Iris pigment epithelial cell (primary cell): ENCODE measurements at regions not wholly inside any gene's neighbourhood (a gene's known extent, or its start where the extent isn't known, plus 50 kb on each side); places are given as distances from the start of the nearest gene placed in this dataset.
A peak's percentile ranks its signal among the peaks of the same experiment; 100 is the strongest.

ENCODE experiments used
- DNase-seq: peaks from one replicate; pipeline ENCODE4 v3.0.0-alpha.2; 2011; ENCODE audit warnings: low read depth

DNA sequence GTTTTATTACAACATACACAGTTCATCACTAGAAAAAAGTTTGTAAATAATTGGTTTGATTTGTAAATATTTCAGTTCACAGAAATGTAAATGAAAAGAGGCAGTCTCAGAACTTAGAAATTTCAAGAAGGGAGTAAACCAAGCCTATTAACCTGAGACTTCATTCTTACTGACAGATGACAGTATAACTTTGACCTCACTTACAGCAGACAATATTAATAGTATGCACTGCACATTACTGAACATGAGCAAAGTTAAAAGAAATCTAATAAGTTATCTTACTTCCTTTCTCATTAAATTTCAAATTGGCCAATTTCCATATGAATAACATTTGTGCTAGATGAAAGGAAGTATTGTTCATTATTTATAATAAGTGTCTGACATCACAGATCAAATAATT lies 235.8 kb downstream of the SLC6A15 start:
- no peak for DNase-seq

- DNase-seq: peak; percentile 47
Measured at GRCh38 chr12:84661786-84662185, 250.8 kb downstream of the SLC6A15 start.

DNA sequence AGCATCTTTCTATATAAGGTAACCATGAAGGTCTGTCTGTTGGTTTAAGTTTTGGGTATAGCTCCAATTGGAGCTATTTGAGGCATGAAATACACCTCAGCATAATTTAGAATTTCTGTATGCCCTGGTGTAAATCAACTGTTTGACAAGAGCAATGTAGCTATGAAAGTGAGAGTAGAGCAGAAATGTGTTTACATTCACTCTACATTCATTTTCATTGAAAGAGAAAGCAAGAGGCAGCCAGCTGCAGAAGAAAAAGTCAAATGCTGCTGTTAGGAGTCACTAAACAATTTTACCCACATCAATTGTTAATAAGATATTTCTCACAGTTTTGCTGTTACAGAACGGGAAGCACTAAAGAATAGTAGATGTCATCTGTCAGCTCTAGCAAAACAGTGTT lies 252.5 kb downstream of the SLC6A15 start:
- no peak for DNase-seq

DNA sequence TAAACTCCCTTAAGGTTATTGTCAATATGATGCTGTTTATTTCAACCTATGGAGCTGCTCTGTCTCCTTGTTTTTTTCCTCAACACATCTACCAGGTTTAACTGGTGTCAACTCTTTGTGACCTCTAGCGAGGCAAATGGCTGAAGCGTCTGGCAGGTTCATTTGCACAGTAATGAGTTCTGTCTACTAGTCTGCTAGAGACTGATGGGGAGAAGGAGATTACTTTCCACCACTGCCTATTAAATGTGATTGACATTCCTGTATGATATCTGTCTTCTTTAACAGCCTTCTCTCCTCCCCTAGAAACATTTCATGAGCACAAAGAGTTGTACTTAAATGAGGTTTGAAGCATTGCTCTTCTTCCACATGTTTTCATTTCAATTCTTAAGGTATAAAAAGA lies 253.7 kb downstream of the SLC6A15 start:
- DNase-seq: no peak

GRCh38 chr12:84656705-84657104 lies 255.9 kb downstream of the SLC6A15 start:
- no peak for DNase-seq

GRCh38 chr12:84653482-84653881 lies 259.1 kb downstream of the SLC6A15 start:
- DNase-seq: no peak

DNA sequence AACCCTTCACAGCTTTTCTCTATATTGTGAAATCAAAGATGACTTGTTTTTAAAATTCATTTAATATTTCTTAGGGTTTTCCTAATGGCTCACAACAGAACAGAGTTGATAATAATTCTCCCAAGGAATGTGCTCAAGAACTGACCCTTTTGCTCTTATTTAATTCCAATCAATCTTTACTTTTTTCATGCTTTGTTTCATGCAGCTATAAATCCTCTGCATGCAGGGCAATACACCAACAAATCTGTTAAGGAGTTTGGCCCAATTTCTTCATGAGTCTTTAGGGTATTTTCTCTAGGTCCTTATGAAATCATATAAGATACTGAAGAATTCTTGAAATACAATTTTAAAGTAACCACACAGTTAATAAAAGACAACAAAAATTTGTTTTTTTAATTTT lies 264.2 kb downstream of the SLC6A15 start:
- DNase-seq: no peak

DNA sequence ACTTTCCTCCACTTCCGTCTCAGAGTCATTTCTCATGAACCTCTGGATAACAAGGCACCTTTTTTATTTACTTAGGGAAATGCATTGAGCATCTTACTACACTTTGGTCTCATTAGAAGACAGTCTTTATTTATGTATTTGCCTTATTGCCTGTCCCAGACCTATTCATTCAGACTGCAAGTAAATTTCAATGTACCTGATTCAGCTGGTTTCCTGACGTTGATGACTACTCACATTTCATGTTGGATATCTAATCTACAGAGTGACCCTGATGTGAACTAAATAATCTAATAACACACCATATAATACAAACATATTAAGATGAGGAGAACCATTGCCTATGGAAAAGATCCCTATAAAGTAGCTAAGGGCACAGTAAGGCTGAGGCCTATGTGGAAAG lies 267.7 kb downstream of the SLC6A15 start:
- no peak for DNase-seq

DNA sequence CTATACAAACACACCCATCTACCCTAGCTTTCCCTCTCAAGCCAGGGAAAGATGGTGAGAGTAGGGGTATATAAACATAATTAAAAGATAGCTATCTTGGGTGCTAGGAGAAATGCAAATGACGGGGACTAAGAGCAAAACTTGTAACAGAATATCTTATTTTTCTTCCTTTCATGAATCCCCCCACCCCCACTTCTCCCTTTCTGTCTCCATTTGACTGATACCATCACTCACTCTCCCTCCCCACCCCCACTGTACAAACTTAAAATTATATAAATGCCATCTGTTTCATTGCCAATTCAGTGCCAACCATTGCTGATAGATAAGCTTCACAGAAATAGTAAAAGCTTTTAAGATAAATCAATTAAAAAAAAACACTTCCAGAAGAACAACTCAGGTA lies 268.6 kb downstream of the SLC6A15 start:
- no peak for DNase-seq

DNA sequence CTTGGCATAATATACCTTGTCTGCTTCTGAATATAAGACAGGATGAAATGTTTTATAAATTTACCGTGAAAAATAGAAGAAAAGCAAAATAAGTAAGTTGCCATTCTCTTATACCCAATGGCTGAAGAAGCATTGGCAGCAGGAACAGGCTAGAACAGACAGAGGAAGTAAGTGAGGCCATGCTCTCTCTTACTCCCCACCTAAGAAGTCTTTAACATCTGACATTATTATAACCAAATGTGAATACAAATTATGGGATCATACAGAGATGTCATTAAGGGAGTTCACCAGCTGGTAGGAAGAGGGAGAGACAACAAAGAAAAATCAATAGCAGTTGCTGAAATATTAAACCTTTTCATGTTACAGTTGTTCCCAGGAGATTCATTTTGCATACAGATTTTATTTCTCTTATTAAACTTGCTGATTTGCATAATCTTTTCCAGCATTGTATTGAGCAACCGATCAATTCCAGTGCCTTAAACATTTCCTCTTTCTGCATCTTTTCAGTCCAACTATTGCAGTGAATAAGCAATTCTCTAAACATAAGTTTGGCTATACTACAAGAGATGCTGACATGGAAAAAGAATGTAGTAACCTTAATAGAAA lies 270.6 kb downstream of the SLC6A15 start:
- DNase-seq: peak; percentile 21

GRCh38 chr12:84638811-84639368 lies 273.7 kb downstream of the SLC6A15 start:
- DNase-seq: peak; percentile 72

- peak; percentile 80 for DNase-seq
Measured at GRCh38 chr12:84637926-84638325, 274.7 kb downstream of the SLC6A15 start.

DNA sequence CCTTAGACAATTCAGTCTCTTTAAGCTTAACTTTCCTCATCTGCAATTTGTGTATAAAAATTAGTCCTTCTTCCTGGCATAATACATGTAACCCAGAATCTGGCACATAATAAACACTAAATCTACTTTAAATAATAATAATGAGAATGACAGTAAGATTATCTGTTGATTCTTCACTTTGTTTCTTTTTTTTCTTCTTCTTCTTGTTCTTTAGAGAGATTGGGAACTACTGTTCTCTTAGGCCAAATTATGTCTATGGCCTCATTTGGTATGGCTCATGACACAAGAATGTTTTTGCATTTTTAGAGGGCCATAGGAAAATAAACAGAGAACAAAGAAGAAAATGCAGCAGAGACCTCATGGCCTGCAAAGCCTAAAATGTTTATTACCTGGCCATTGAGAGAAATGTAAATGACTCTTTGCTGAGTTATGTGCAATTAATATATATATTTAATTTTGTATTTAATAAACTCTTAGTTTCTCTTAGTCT lies 275.8 kb downstream of the SLC6A15 start:
- peak; percentile 70 for DNase-seq

DNA sequence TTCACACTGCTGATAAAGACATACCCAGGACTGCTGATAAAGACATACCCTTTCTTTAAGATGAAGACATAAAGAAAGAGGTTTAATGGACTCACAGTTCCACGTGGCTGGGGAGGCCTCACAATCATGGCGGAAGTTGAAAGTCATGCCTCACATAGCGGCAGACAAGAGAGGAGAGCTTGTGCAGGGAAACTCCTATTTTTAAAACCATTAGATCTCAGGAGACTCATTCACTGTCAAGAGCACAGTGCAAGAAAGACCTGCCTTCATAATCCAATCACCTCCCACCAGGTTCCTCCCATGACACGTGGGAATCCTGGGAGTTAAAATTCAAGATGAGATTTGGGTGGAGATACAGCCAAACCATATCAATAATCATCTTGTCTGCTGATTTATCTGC lies 278.1 kb downstream of the SLC6A15 start:
- DNase-seq: no peak

GRCh38 chr12:84632556-84632955 lies 280.0 kb downstream of the SLC6A15 start:
- peak; percentile 53 for DNase-seq

GRCh38 chr12:84631020-84631419 lies 281.6 kb downstream of the SLC6A15 start:
- no peak for DNase-seq

DNA sequence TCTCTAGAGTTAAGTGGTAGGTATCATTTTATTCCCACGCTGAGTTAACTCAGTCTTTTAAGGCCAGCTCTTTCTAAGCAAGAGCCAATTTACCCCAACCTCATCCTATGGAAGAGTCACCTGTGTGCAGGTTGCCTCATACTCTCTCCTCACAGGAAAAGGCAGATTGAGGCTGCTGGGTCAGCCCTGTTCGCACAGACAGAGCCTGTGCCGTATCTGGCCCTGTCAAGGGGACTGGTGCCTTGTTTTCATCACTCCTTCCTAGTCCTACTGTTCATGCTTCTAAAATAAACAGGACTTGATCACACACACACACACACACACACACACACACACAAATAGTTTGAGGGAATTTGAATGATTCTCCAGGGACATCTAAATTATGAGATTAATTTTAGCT lies 285.0 kb downstream of the SLC6A15 start:
- no peak for DNase-seq

GRCh38 chr12:84624601-84625000 lies 288.0 kb downstream of the SLC6A15 start:
- no peak for DNase-seq

- DNase-seq: no peak
Measured at GRCh38 chr12:84619053-84619571, 293.5 kb downstream of the SLC6A15 start.

DNA sequence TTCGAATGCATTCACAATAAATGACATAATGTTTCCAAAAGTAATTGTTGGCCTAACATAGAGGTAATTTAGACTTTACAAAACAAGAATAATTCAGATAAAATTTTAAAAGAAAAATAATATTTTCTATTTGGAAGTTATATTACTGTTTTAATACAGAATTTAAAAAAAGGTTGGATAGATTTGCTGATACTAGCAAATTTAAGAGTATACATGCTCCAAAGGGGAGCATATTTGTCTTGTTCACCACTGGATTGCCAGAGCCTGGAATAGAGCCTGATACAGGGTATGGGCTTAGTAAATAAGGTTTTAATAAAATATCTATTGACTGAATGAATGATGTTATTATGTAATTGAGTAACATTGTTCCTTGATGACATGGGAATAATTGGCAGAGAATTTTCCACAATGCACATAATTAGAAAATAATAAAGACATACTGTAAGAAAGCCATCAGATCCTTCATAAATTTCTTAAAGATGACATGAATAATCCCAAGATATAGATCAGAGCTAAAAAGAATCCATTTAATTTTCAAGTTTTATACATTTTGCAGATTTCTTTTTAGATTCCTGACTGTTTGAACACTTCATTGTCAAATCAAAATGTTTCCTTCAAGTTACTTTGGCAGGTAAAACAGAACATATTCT lies 305.3 kb downstream of the SLC6A15 start:
- DNase-seq: no peak

DNA sequence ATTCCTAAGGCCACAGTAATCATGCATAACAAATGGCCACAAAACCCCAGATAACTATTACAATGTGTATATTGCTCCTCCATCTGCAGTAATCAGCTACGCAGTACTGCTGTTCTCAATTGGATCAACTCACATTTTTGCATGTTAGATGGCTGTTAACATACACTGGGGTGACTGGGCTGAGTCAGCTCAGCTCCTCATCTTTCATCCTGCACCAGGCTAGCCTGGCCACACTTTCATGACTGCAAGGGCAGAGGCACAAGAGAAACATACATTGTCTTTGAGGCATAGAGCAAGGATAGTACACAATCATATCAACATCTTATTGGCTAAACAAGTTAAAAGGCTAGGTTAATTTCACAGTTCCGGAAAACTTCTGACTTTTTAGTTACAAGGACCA lies 306.6 kb downstream of the SLC6A15 start:
- DNase-seq: no peak

- no peak for DNase-seq
Measured at GRCh38 chr12:84604551-84604950, 308.0 kb downstream of the SLC6A15 start.

DNA sequence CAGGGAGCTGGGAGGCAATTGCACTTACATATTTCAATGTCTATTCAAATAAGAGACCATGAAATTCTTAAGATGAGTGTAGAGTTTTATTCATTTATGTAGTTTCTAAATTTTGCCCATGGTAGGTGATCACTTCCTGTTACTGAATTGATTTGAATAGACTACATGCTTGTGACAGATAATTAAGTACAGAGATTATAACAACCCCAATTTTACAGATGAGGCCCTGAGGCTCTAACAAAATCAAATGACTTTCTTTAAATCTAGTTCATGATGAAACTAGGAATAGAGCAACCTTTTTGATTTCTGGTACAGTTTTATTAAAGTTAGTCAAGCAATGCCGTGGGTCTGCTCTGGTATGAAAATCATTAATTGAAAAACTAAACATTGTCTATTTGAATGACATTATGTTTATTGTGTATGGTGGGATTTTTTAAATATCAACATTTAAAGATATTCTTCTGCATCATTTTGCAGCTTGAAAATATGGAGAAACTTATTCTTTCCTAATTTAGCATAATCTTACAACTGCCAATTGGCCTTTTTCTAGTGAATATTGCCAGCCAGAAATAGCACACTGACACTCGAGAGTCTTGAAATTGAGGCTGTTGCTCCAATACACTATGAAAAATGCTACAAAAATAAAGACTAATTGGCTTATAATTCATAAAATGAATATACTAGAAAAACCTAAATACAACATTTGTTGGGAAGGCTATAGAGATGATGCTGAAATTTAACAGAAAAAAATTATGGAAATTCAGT lies 308.9 kb downstream of the SLC6A15 start:
- no peak for DNase-seq
